Liver (tissue), 7 donors: ENCODE measurements at regions not wholly inside any gene's neighbourhood (a gene's known extent, or its start where the extent isn't known, plus 50 kb on each side); places are given as distances from the start of the nearest gene placed in this dataset.

ENCODE experiments used
- DNase-seq: peaks from one replicate; pipeline ENCODE4 v3.0.0-alpha.2; 2017; ENCODE audit warnings: low spot score
- H3K27ac ChIP-seq, 2 donors: one replicate each; pipeline ENCODE4 v1.7.0; 2013; ENCODE audit warnings: inconsistent platforms in 2 of 2, low read length in 2 of 2, control low read depth in 1 of 2, low read depth in 1 of 2, mild to moderate bottlenecking in 1 of 2
- H3K27me3 ChIP-seq, 4 donors: one replicate each; pipeline versions ENCODE4 v1.6.1 to v1.7.0; 2013; ENCODE audit warnings: low read length in 3 of 4, inconsistent platforms in 1 of 4, mild to moderate bottlenecking in 1 of 4, moderate library complexity in 1 of 4; ENCODE audit not compliant: control insufficient read depth in 4 of 4, insufficient read depth in 4 of 4
- H3K36me3 ChIP-seq, 4 donors: one replicate each; pipeline versions ENCODE4 v1.6.1 to v1.7.0; 2013; ENCODE audit warnings: low read length in 3 of 4, mild to moderate bottlenecking in 3 of 4, low read depth in 1 of 4, moderate library complexity in 1 of 4; ENCODE audit not compliant: control insufficient read depth in 4 of 4, insufficient read depth in 3 of 4
- H3K4me1 ChIP-seq, 4 donors: one replicate each; pipeline versions ENCODE4 v1.6.1 to v1.7.0; 2013; ENCODE audit warnings: low read length in 3 of 4, mild to moderate bottlenecking in 3 of 4, moderate library complexity in 1 of 4; ENCODE audit not compliant: control insufficient read depth in 4 of 4, insufficient read depth in 4 of 4
- H3K4me3 ChIP-seq, 3 donors: one replicate each; pipeline versions ENCODE4 v1.6.1 to v1.7.0; 2013; ENCODE audit warnings: low read length in 3 of 3, control low read depth in 1 of 3, low read depth in 1 of 3, mild to moderate bottlenecking in 1 of 3
- H3K9ac ChIP-seq, 2 donors: one replicate each; pipeline ENCODE4 v1.7.0; 2013; ENCODE audit warnings: low read length in 2 of 2, mild to moderate bottlenecking in 2 of 2, moderate library complexity in 2 of 2, control low read depth in 1 of 2, low read depth in 1 of 2
- H3K9me3 ChIP-seq, 4 donors: one replicate each; pipeline versions ENCODE4 v1.6.1 to v1.7.0; 2013; ENCODE audit warnings: low read length in 3 of 4; ENCODE audit not compliant: control insufficient read depth in 4 of 4
- ATF3 ChIP-seq: IDR thresholded peaks from 2 replicates; pipeline ENCODE4 v1.6.1; 2016; ENCODE audit warnings: antibody characterized with exemption
- EGR1 ChIP-seq, 2 donors: IDR thresholded peaks; 2 replicates each; pipeline ENCODE4 v1.6.1; 2016 to 2018; ENCODE audit warnings: antibody characterized with exemption in 2 of 2, low read depth in 2 of 2
- FOXA1 ChIP-seq: IDR thresholded peaks from 2 replicates; pipeline ENCODE4 v1.6.1; 2016; ENCODE audit warnings: antibody characterized with exemption
- FOXA2 ChIP-seq: IDR thresholded peaks from 2 replicates; pipeline ENCODE4 v1.6.1; 2016; ENCODE audit warnings: antibody characterized with exemption
- GABPA ChIP-seq, 2 donors: IDR thresholded peaks in 1 of 2; conservative IDR thresholded peaks in 1 of 2; 2 replicates each; pipeline ENCODE4 v1.6.1; 2016; ENCODE audit warnings: antibody characterized with exemption in 2 of 2, mild to moderate bottlenecking in 1 of 2, moderate library complexity in 1 of 2
- HNF4A ChIP-seq, 2 donors: conservative IDR thresholded peaks; 2 replicates each; pipeline ENCODE4 v1.6.1; 2016; ENCODE audit warnings: antibody characterized with exemption in 2 of 2, mild to moderate bottlenecking in 2 of 2
- JUND ChIP-seq, 2 donors: IDR thresholded peaks; 2 replicates each; pipeline ENCODE4 v1.6.1; 2016; ENCODE audit warnings: antibody characterized with exemption in 2 of 2
- MAX ChIP-seq: IDR thresholded peaks from 2 replicates; pipeline ENCODE4 v1.6.1; 2016; ENCODE audit warnings: antibody characterized with exemption
- NR2F2 ChIP-seq: IDR thresholded peaks from 2 replicates; pipeline ENCODE4 v1.6.1; 2016; ENCODE audit warnings: antibody characterized with exemption
- RAD21 ChIP-seq, 2 donors: IDR thresholded peaks; 2 replicates each; pipeline ENCODE4 v1.6.1; 2016; ENCODE audit warnings: antibody characterized with exemption in 2 of 2, mild to moderate bottlenecking in 2 of 2
- REST ChIP-seq: IDR thresholded peaks from 2 replicates; pipeline ENCODE4 v1.6.1; 2016; ENCODE audit warnings: antibody characterized with exemption, mild to moderate bottlenecking
- SP1 ChIP-seq: IDR thresholded peaks from 2 replicates; pipeline ENCODE4 v1.6.1; 2018; ENCODE audit warnings: antibody characterized with exemption, mild to moderate bottlenecking
- ZBTB33 ChIP-seq: IDR thresholded peaks from 2 replicates; pipeline ENCODE4 v1.6.1; 2016; ENCODE audit warnings: antibody characterized with exemption
- WGBS: extraction: QIAGEN DNeasy Blood & Tissue Kit; methylation state at CpG from one replicate; pipeline ENCODE4 v1.1.7; 2013; 5-methylcytosine and 5-hydroxymethylcytosine counted together
- donor health status: healthy.
- donor health status: healthy.
- donor health status: healthy.
- donor health status: healthy.

GRCh38 chr22:42217752-42218280 is 52.6 kb downstream of the TCF20 start:
- 82% methylated on average over 4 of the region's 4 CpGs for WGBS
- H3K27ac ChIP-seq = no peak overlapping the region

GRCh38 chr22:42217019-42217751 is 53.3 kb downstream of the TCF20 start:
- Histone ChIP-seq H3K4me1 (no peaks in the 10 kb centered on the region), H3K9me3 (no peaks in the 10 kb centered on the region), H3K36me3 (peaks cover 5 to 23% (median 17%) of the 10 kb centered on the region in 4 donors), H3K27ac (no peak overlapping the region), H3K4me3 (no peak overlapping the region), H3K9ac (no peak overlapping the region), H3K27me3 (no peaks in the 10 kb centered on the region)
- DNase-seq = no peak
- no peak for TF ChIP-seq MAX
- no peak for TF ChIP-seq JUND (IDR thresholded peaks at IDR 0.05)
- no peak for TF ChIP-seq FOXA1
- no peak for TF ChIP-seq HNF4A (conservative IDR thresholded peaks at IDR 0.05)
- TF ChIP-seq ZBTB33 = no peak
- TF ChIP-seq GABPA (IDR thresholded peaks at IDR 0.05 in 1 of 2, conservative IDR thresholded peaks at IDR 0.05 in 1 of 2) = no peak
- no peak for TF ChIP-seq RAD21 (IDR thresholded peaks at IDR 0.05)
- no peak for TF ChIP-seq NR2F2
- 87% methylated on average over 3 of the region's 3 CpGs for WGBS

More at GRCh38 chr22:42217752-42218280, 52.6 kb downstream of the TCF20 start:
- Histone ChIP-seq H3K9ac (no peak overlapping the region), H3K4me3 (no peak overlapping the region), H3K9me3 (no peaks in the 10 kb centered on the region), H3K36me3 (peaks cover 1 to 22% (median 16%) of the 10 kb centered on the region in 4 donors), H3K4me1 (no peaks in the 10 kb centered on the region), H3K27me3 (no peaks in the 10 kb centered on the region)
- no peak for DNase-seq
- no peak for TF ChIP-seq HNF4A (conservative IDR thresholded peaks at IDR 0.05)
- TF ChIP-seq MAX = no peak
- TF ChIP-seq FOXA2 = no peak
- no peak for TF ChIP-seq REST
- no peak for TF ChIP-seq ATF3
- no peak for TF ChIP-seq SP1
- no peak for TF ChIP-seq NR2F2
- TF ChIP-seq EGR1 (IDR thresholded peaks at IDR 0.05; ENCODE audit: low read depth in 2 of 2) = no peak
- no peak for TF ChIP-seq FOXA1
- no peak for TF ChIP-seq RAD21 (IDR thresholded peaks at IDR 0.05)
